Lung (tissue), 11 donors: ENCODE measurements at regions not wholly inside any gene's neighbourhood (a gene's known extent, or its start where the extent isn't known, plus 50 kb on each side); places are given as distances from the start of the nearest gene placed in this dataset.

Experiments
- ATAC-seq: fragments of 200-7000 bp; cut with Tn5 transposase; one replicate; pipeline ENCODE4 v1.9.1; 2020; ENCODE audit warnings: moderate number of reproducible peaks; ENCODE audit not compliant: insufficient read depth, low FRiP score
- DNase-seq, 3 donors: peaks; one replicate each; pipeline ENCODE4 v3.0.0-alpha.2; 2013 to 2017
- H3K27ac ChIP-seq, 2 donors: one replicate each; pipeline ENCODE4 v1.5.1; 2013; ENCODE audit warnings: mild to moderate bottlenecking in 2 of 2, moderate library complexity in 2 of 2, control low read depth in 1 of 2, inconsistent platforms in 1 of 2, low read depth in 1 of 2, low read length in 1 of 2
- H3K27me3 ChIP-seq, 3 donors: one replicate each; pipeline ENCODE4 v1.5.1; 2013; ENCODE audit warnings: low read length in 2 of 3; ENCODE audit not compliant: control insufficient read depth in 3 of 3, insufficient read depth in 3 of 3
- H3K36me3 ChIP-seq, 4 donors: one replicate each; pipeline ENCODE4 v1.5.1; 2013; ENCODE audit warnings: low read length in 4 of 4, mild to moderate bottlenecking in 1 of 4, moderate library complexity in 1 of 4; ENCODE audit not compliant: control insufficient read depth in 4 of 4, insufficient read depth in 4 of 4
- H3K4me1 ChIP-seq, 5 donors: one replicate each; pipeline ENCODE4 v1.5.1; 2013; ENCODE audit warnings: low read length in 5 of 5, mild to moderate bottlenecking in 2 of 5, moderate library complexity in 1 of 5; ENCODE audit not compliant: control insufficient read depth in 5 of 5, insufficient read depth in 5 of 5
- H3K4me3 ChIP-seq: one replicate; pipeline ENCODE4 v1.5.1; 2013; ENCODE audit warnings: mild to moderate bottlenecking, control low read depth, moderate library complexity
- H3K9ac ChIP-seq, 2 donors: one replicate each; pipeline ENCODE4 v1.5.1; 2013; ENCODE audit warnings: low read length in 2 of 2, control low read depth in 1 of 2; ENCODE audit not compliant: insufficient read depth in 1 of 2
- H3K9me3 ChIP-seq, 4 donors: one replicate each; pipeline ENCODE4 v1.5.1; 2013; ENCODE audit warnings: low read length in 3 of 4, mild to moderate bottlenecking in 1 of 4, moderate library complexity in 1 of 4; ENCODE audit not compliant: control insufficient read depth in 4 of 4, insufficient read depth in 3 of 4
- WGBS, 2 donors: extraction: QIAGEN DNeasy Blood & Tissue Kit; methylation state at CpG; one replicate each; pipeline ENCODE4 v1.1.7; 2013; 5-methylcytosine and 5-hydroxymethylcytosine counted together
- TF ChIP-seq, protein P1 (sequence below): IDR thresholded peaks from 2 replicates; pipeline ENCODE4 v1.5.1; 2012; ENCODE audit warnings: mild to moderate bottlenecking; ENCODE audit errors: control extremely low read depth, extremely low read depth
- donor health status: control.
- donor health status: control.
- donor health status: Bipolar disorder and iron deficiency.
- donor health status: healthy.
- donor health status: DM: yes; HTN: yes; CAD: no.

DNA sequence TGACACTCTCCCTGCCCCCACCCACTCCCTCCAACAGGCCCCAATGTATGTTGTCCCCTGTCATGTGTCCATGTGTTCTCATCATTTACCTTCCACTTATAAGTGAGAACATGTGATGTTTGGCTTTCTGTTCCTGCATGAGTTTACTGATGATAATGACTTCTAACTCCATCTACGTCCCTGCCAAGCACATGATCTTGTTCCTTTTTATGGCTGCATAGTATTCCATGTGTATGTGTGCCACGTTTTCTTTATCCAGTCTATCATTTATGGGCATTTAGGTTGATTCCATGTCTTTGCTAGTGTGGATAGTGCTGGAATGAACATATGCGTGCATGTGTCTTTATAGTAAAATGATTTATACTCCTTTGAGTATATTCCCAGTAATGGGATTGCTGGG, 100.0 kb upstream of the LHX5 start:
- Histone ChIP-seq H3K4me1 (no peaks in the 10 kb centered on the region), H3K9ac (no peak overlapping the region), H3K27me3 (peaks cover 0 to 30% (median 0%) of the 10 kb centered on the region in 3 donors), H3K9me3 (peaks cover 0 to 2% (median 0%) of the 10 kb centered on the region in 4 donors), H3K27ac (no peak overlapping the region), H3K36me3 (no peaks in the 10 kb centered on the region), H3K4me3 (no peak overlapping the region)
- TF ChIP-seq, protein P1, sequence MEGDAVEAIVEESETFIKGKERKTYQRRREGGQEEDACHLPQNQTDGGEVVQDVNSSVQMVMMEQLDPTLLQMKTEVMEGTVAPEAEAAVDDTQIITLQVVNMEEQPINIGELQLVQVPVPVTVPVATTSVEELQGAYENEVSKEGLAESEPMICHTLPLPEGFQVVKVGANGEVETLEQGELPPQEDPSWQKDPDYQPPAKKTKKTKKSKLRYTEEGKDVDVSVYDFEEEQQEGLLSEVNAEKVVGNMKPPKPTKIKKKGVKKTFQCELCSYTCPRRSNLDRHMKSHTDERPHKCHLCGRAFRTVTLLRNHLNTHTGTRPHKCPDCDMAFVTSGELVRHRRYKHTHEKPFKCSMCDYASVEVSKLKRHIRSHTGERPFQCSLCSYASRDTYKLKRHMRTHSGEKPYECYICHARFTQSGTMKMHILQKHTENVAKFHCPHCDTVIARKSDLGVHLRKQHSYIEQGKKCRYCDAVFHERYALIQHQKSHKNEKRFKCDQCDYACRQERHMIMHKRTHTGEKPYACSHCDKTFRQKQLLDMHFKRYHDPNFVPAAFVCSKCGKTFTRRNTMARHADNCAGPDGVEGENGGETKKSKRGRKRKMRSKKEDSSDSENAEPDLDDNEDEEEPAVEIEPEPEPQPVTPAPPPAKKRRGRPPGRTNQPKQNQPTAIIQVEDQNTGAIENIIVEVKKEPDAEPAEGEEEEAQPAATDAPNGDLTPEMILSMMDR: no peak
- no peak for DNase-seq
- no peak for ATAC-seq
- 68 to 78% methylated on average over 3 of the region's 3 CpGs for WGBS, 2 donors

DNA sequence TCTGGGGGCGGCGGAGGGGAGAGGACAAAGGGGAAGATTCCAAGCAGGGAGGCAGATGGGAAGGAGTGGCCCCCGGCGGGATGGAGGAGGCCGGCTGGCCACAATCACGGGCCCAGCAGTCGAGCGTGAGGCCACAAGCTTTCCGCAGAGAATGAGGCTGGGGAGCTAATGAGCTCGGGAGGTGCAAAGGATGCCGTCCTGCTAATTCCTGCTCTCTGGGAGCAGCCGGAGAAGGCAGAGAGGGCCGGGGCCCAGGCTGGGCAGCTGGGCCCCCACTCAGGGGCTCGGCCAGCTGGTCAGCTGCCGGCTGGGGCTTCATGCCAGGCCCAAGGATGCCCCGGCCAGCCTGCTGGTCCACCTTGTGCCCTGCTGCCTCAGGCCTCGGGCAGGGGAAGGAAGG, 98.1 kb upstream of the LHX5 start:
- peaks cover 0 to 24% (median 0%) of the 10 kb centered on the region in 3 donors for H3K27me3 ChIP-seq
- ATAC-seq: no peak
- no peak overlapping the region for H3K4me3 ChIP-seq
- WGBS, 2 donors: 53 to 69% methylated on average over 17 of the region's 17 CpGs
- no peak overlapping the region for H3K27ac ChIP-seq
- H3K4me1 ChIP-seq: no peaks in the 10 kb centered on the region
- no peak for DNase-seq
- no peaks in the 10 kb centered on the region for H3K36me3 ChIP-seq
- TF ChIP-seq, protein P1: no peak
- peaks cover 0 to 4% (median 0%) of the 10 kb centered on the region in 4 donors for H3K9me3 ChIP-seq
- H3K9ac ChIP-seq: no peak overlapping the region

DNA sequence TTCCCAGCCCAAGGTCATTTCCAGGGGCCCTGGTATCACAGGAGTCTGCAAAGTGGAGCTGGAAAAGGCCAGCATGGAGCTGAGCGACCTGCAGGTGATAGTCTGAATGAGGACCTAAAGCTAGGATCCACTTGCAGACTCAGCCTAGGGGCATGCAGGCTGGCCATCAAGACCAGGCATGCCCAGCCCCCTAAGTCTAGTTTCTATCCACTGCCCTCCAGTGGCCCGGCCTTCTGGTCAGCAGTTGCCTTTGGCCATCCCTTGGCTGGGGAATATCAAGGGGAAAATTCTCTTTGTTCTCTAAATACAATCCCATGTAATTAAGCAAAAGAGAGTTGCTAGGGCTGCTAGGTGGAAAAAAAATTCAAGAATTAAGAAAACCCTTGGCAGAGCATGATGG, 96.3 kb upstream of the LHX5 start:
- no peak overlapping the region for H3K27ac ChIP-seq
- no peaks in the 10 kb centered on the region for H3K36me3 ChIP-seq
- H3K4me1 ChIP-seq: no peaks in the 10 kb centered on the region
- TF ChIP-seq, protein P1: no peak
- DNase-seq (no peak), ATAC-seq (no peak)
- no peak overlapping the region for H3K9ac ChIP-seq
- H3K9me3 ChIP-seq: peaks cover 0 to 2% (median 0%) of the 10 kb centered on the region in 4 donors
- no peak overlapping the region for H3K4me3 ChIP-seq
- WGBS, 2 donors: 85 to 92% methylated on average over 2 of the region's 2 CpGs
- peaks cover 0 to 34% (median 0%) of the 10 kb centered on the region in 3 donors for H3K27me3 ChIP-seq

DNA sequence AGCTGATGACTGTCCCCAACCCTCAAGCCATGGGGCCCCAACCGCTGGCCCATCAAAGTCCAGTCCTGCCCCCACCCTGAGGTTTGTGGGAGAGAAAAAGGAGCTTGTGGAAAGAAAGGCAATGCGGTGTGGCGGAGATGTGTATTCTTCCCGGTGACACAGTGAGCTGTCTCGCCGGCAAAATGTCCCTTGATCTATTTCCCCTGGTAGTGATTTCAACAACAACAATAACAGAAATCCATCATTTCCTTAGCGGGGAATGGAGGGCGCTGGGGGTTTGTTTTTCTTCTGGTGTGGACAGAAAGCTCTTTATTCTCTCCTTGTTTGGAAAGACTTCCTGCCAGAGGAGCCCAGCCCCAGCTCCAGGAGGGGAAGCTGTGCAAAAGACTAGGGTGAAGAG, 93.7 kb upstream of the LHX5 start:
- 17 to 22% methylated on average over 8 of the region's 8 CpGs for whole genome bisulfite sequencing, 2 donors
- H3K27me3 ChIP-seq: peaks cover 0 to 32% (median 5%) of the 10 kb centered on the region in 3 donors
- H3K36me3 ChIP-seq: no peaks in the 10 kb centered on the region
- TF ChIP-seq, protein P1: no peak
- peaks cover 0 to 6% (median 0%) of the 10 kb centered on the region in 4 donors for H3K9me3 ChIP-seq
- H3K27ac ChIP-seq: no peak overlapping the region
- no peak overlapping the region for H3K4me3 ChIP-seq
- no peaks in the 10 kb centered on the region for H3K4me1 ChIP-seq
- ATAC-seq (no peak), DNase-seq (no peak)
- no peak overlapping the region for H3K9ac ChIP-seq
